GM19395 (cell line): ENCODE measurements at regions not wholly inside any gene's neighbourhood (a gene's known extent, or its start where the extent isn't known, plus 50 kb on each side); places are given as distances from the start of the nearest gene placed in this dataset.

Experiments
- ATAC-seq: cut with Tn5 transposase; IDR thresholded peaks from one replicate; pipeline ENCODE4 v1.9.1; 2021; ENCODE audit warnings: mild to moderate bottlenecking, moderate library complexity; ENCODE audit not compliant: unreplicated experiment

GRCh38 chr9:107546859-107547258 lies 57.3 kb upstream of the KLF4 start:
- ATAC-seq = no peak

GRCh38 chr9:107545036-107545435 lies 55.5 kb upstream of the KLF4 start:
- no peak for ATAC-seq

- no peak for ATAC-seq
Observed at GRCh38 chr9:107542411-107543157, 53.0 kb upstream of the KLF4 start.

- ATAC-seq = peak; percentile 82
Observed at GRCh38 chr9:107541523-107541922, 52.0 kb upstream of the KLF4 start.

- ATAC-seq = no peak
Observed at GRCh38 chr9:107540164-107540561, 50.6 kb upstream of the KLF4 start.

GRCh38 chr9:107539427-107540163 lies 50.0 kb upstream of the KLF4 start:
- ATAC-seq = no peak
